Sigmoid colon (tissue), 4 donors: ENCODE measurements at regions not wholly inside any gene's neighbourhood (a gene's known extent, or its start where the extent isn't known, plus 50 kb on each side); places are given as distances from the start of the nearest gene placed in this dataset.

Source experiments
- EP300 ChIP-seq, 4 donors: sonication (generic); formaldehyde crosslinking; IDR thresholded peaks; one replicate each; pipeline ENCODE4 v1.6.1; 2017; ENCODE audit warnings: antibody characterized with exemption in 4 of 4
- TF ChIP-seq, protein P1 (sequence below), 4 experiments: fragments of 450-650 bp in 3 of 4; fragments of 200-600 bp in 1 of 4; IDR thresholded peaks; one replicate each; pipeline ENCODE4 v1.5.1; 2016 to 2019; ENCODE audit warnings: antibody characterized with exemption in 4 of 4, mild to moderate bottlenecking in 3 of 4, moderate library complexity in 2 of 4

DNA sequence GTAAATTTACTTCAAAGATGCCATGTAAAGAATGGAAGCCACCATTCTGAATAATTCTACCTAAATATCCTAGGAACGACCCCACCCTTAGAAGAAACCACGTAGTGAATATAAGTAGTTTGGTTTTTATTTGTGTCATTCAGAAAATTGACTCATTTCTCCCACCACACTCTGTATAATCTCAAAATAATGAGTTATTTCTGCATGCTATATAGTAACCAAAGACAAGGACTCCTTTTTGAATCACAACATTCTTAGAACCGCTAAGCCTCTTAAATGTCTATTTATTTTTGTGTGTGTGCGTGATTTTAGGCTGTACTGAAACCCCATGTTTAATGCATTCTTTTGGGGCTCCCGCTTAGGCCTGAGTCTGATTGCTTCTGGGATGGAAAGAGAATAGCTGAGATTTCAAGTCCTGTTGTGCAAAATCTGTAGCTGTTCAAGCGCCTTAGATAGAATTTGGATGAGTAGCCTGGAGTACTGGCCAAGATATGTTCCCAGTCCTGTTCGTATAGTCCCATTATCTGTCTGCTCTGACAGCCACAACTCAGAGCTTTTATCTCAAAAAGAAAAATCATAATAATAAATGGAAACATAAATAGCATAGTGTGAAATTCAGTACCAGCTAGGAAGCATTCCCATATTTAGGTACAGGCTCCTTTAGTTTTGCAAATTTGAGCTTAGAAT is 532.4 kb upstream of the NBEA start:
- TF ChIP-seq, protein P1, sequence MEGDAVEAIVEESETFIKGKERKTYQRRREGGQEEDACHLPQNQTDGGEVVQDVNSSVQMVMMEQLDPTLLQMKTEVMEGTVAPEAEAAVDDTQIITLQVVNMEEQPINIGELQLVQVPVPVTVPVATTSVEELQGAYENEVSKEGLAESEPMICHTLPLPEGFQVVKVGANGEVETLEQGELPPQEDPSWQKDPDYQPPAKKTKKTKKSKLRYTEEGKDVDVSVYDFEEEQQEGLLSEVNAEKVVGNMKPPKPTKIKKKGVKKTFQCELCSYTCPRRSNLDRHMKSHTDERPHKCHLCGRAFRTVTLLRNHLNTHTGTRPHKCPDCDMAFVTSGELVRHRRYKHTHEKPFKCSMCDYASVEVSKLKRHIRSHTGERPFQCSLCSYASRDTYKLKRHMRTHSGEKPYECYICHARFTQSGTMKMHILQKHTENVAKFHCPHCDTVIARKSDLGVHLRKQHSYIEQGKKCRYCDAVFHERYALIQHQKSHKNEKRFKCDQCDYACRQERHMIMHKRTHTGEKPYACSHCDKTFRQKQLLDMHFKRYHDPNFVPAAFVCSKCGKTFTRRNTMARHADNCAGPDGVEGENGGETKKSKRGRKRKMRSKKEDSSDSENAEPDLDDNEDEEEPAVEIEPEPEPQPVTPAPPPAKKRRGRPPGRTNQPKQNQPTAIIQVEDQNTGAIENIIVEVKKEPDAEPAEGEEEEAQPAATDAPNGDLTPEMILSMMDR (IDR thresholded peaks at IDR 0.05) = no peak
- TF ChIP-seq EP300 (IDR thresholded peaks at IDR 0.05) = no peak
